Calu3 (cell line): ENCODE measurements at regions not wholly inside any gene's neighbourhood (a gene's known extent, or its start where the extent isn't known, plus 50 kb on each side); places are given as distances from the start of the nearest gene placed in this dataset.

ENCODE experiments used
- BruUV-seq: library from RNA; stranded (reverse); fragments of 400-500 nt; replicated peaks from 2 replicates; lab custom pipeline; 2021; lab: Mats Ljungman, UMichigan
- CTCF ChIA-PET: fragments of 300-600 bp; sonication (Branson Sonifier 250); formaldehyde crosslinking; loops from one replicate; lab custom pipeline; 2022; ENCODE audit warnings: antibody characterized with exemption; lab: Charles Lee
- DNase-seq: peaks from one replicate; pipeline ENCODE4 v3.0.0; 2022
- H3K27ac Mint-ChIP-seq: one replicate; pipeline ENCODE4 v1.8.0; 2022; ENCODE audit warnings: mixed read lengths; ENCODE audit not compliant: unreplicated experiment
- H3K27me3 Mint-ChIP-seq: one replicate; pipeline ENCODE4 v1.8.0; 2022; ENCODE audit warnings: mixed read lengths; ENCODE audit not compliant: unreplicated experiment
- H3K36me3 Mint-ChIP-seq: one replicate; pipeline ENCODE4 v1.8.0; 2022; ENCODE audit warnings: mild to moderate bottlenecking, moderate library complexity, mixed read lengths; ENCODE audit not compliant: insufficient read depth, unreplicated experiment
- H3K4me1 Mint-ChIP-seq: one replicate; pipeline ENCODE4 v1.8.0; 2022; ENCODE audit warnings: mild to moderate bottlenecking, low read depth, mixed read lengths; ENCODE audit not compliant: unreplicated experiment
- H3K4me3 Mint-ChIP-seq: one replicate; pipeline ENCODE4 v1.8.0; 2022; ENCODE audit warnings: mild to moderate bottlenecking, low read depth, moderate library complexity, mixed read lengths; ENCODE audit not compliant: unreplicated experiment
- H3K9me3 Mint-ChIP-seq: one replicate; pipeline ENCODE4 v1.8.0; 2022; ENCODE audit warnings: low read depth, mixed read lengths; ENCODE audit not compliant: unreplicated experiment
- CTCF ChIP-seq: fragments of 200-600 bp; IDR thresholded peaks from one replicate; pipeline ENCODE4 v1.8.0; 2022; ENCODE audit warnings: antibody characterized with exemption; ENCODE audit not compliant: unreplicated experiment
- intact Hi-C: fragments of 100-400 bp; cut with micrococcal nuclease; formaldehyde crosslinking; loops from one replicate; pipeline ENCODE4 v1.10.0; 2022; ENCODE audit not compliant: unreplicated experiment

- no peaks in the 10 kb centered on the region for H3K9me3 Mint-ChIP-seq
- H3K36me3 Mint-ChIP-seq = no peaks in the 10 kb centered on the region
- CTCF ChIA-PET = no interaction called here
- TF ChIP-seq CTCF = no peak
- no peaks in the 10 kb centered on the region for H3K27me3 Mint-ChIP-seq
- DNase-seq = no peak
- BruUV-seq = no TSS peak
- H3K4me1 Mint-ChIP-seq = no peaks in the 10 kb centered on the region
- intact Hi-C loops = no loop called here
- H3K27ac Mint-ChIP-seq = no peak overlapping the region
- H3K4me3 Mint-ChIP-seq = no peak overlapping the region
These were observed 746.0 kb upstream of the POT1 start for GRCh38 chr7:125675640-125676039.

GRCh38 chr7:125675169-125675568, 745.5 kb upstream of the POT1 start:
- intact Hi-C loops = no loop called here
- Mint-ChIP-seq H3K36me3 (no peaks in the 10 kb centered on the region), H3K4me1 (no peaks in the 10 kb centered on the region), H3K4me3 (no peak overlapping the region), H3K27ac (no peak overlapping the region), H3K9me3 (no peaks in the 10 kb centered on the region), H3K27me3 (no peaks in the 10 kb centered on the region)
- no peak for TF ChIP-seq CTCF
- no TSS peak for BruUV-seq
- CTCF ChIA-PET = no interaction called here
- no peak for DNase-seq

- H3K4me3 Mint-ChIP-seq = no peak overlapping the region
- H3K36me3 Mint-ChIP-seq = no peaks in the 10 kb centered on the region
- H3K27me3 Mint-ChIP-seq = no peaks in the 10 kb centered on the region
- no peaks in the 10 kb centered on the region for H3K9me3 Mint-ChIP-seq
- DNase-seq = no peak
- intact Hi-C loops = loop anchor here (1.0 to 2.0 kb wide), 2 partner anchors 354 to 610 kb away; no protein-coding TSS in a partner anchor
- H3K27ac Mint-ChIP-seq = no peak overlapping the region
- TF ChIP-seq CTCF = peak; percentile 61
- BruUV-seq = no TSS peak
- CTCF ChIA-PET = interaction anchor here (0.6 to 0.7 kb wide), 2 partner anchors 124 to 153 kb away, joined by 3 read pairs; no protein-coding TSS in a partner anchor
- no peaks in the 10 kb centered on the region for H3K4me1 Mint-ChIP-seq
These were observed 741.4 kb upstream of the POT1 start for GRCh38 chr7:125670926-125671572.

GRCh38 chr7:125668321-125668993, 738.8 kb upstream of the POT1 start:
- H3K4me1 Mint-ChIP-seq = peaks cover 11% of the 10 kb centered on the region
- no peaks in the 10 kb centered on the region for H3K9me3 Mint-ChIP-seq
- CTCF ChIA-PET = no interaction called here
- BruUV-seq = no TSS peak
- DNase-seq = no peak
- no peak overlapping the region for H3K4me3 Mint-ChIP-seq
- H3K27ac Mint-ChIP-seq = no peak overlapping the region
- no peaks in the 10 kb centered on the region for H3K27me3 Mint-ChIP-seq
- intact Hi-C loops = no loop called here
- no peaks in the 10 kb centered on the region for H3K36me3 Mint-ChIP-seq
- TF ChIP-seq CTCF = no peak
